HCT116 (cell line): ENCODE measurements at regions not wholly inside any gene's neighbourhood (a gene's known extent, or its start where the extent isn't known, plus 50 kb on each side); places are given as distances from the start of the nearest gene placed in this dataset.

Experiments used
- ATAC-seq: fragments of 200-7000 bp; cut with Tn5 transposase; 2 replicates; pipeline ENCODE4 v1.9.1; 2020; ENCODE audit warnings: mild to moderate bottlenecking, moderate library complexity
- BruUV-seq: library from RNA; stranded (reverse); fragments of 400-500 nt; replicated peaks from 2 replicates; lab custom pipeline; 2021; lab: Mats Ljungman, UMichigan
- CTCF ChIA-PET: fragments of 300-600 bp; sonication (Branson Sonifier 250); formaldehyde crosslinking; loops from one replicate; lab custom pipeline; 2021; ENCODE audit warnings: antibody characterized with exemption; lab: Charles Lee
- POLR2A ChIA-PET: fragments of 300-600, 350-600 bp; sonication (Branson Sonifier 250); formaldehyde crosslinking; loops from one replicate; lab custom pipeline; 2021; ENCODE audit warnings: antibody characterized with exemption; lab: Charles Lee
- RAD21 ChIA-PET, 2 experiments: fragments of 300-600 bp; sonication (Branson Sonifier 250); formaldehyde crosslinking; loops; one replicate each; lab custom pipeline; 2023; ENCODE audit warnings: low total read pairs in 2 of 2; ENCODE audit not compliant: uncharacterized antibody in 2 of 2, unreplicated experiment in 2 of 2, low non-redundant PET in 1 of 2; lab: Charles Lee
- DNase-seq: peaks from one replicate; pipeline ENCODE4 v3.0.0-alpha.2; 2010; ENCODE audit warnings: low read depth, low spot score
- H2AFZ ChIP-seq: fragments of 200-600 bp; shearing (Covaris generic), sonication (generic); 2 replicates; pipeline ENCODE4 v1.6.1; 2017; ENCODE audit warnings: low read depth, mixed run types, mixed read lengths, antibody characterized with exemption, low read length; ENCODE audit not compliant: poor library complexity, severe bottlenecking
- H3K27ac ChIP-seq: 2 replicates; pipeline ENCODE4 v1.5.1; 2012; ENCODE audit warnings: low read depth, low read length
- H3K27me3 ChIP-seq: fragments of 200-600 bp; sonication (generic); 2 replicates; pipeline ENCODE4 v1.6.1; 2016; ENCODE audit warnings: mixed run types, low read length, mixed read lengths; ENCODE audit not compliant: insufficient read depth
- H3K36me3 ChIP-seq, 2 experiments: fragments of 200-500 bp in 1 of 2; fragments of 200-600 bp in 1 of 2; sonication (Bioruptor generic) in 1 of 2; sonication (generic) in 1 of 2; 2 replicates each; pipeline versions ENCODE4 v1.5.1 to v1.6.1; 2014 to 2016; ENCODE audit warnings: low read length in 2 of 2, inconsistent platforms in 1 of 2, mixed read lengths in 1 of 2, mixed run types in 1 of 2; ENCODE audit not compliant: insufficient read depth in 2 of 2, control insufficient read depth in 1 of 2
- H3K4me1 ChIP-seq, 2 experiments: fragments of 200-600 bp in 1 of 2; sonication (generic) in 1 of 2; 2 replicates each; pipeline versions ENCODE4 v1.5.1 to v1.6.1; 2012 to 2017; ENCODE audit warnings: low read length in 2 of 2, inconsistent platforms in 1 of 2, mild to moderate bottlenecking in 1 of 2, mixed read lengths in 1 of 2, mixed run types in 1 of 2, moderate library complexity in 1 of 2; ENCODE audit not compliant: insufficient read depth in 2 of 2, control insufficient read depth in 1 of 2
- H3K4me2 ChIP-seq: fragments of 200-600 bp; sonication (generic); 2 replicates; pipeline ENCODE4 v1.6.1; 2017; ENCODE audit warnings: mixed run types, low read length, mixed read lengths
- H3K4me3 ChIP-seq, 2 experiments: fragments of 200-600 bp in 1 of 2; sonication (generic) in 1 of 2; replicated peaks in 1 of 2; 2 replicates each; pipeline ENCODE4 v1.5.1; 2011 to 2016; ENCODE audit warnings: low read length in 2 of 2, control low read depth in 1 of 2, low read depth in 1 of 2, mild to moderate bottlenecking in 1 of 2, mixed read lengths in 1 of 2, mixed run types in 1 of 2
- H3K79me2 ChIP-seq: fragments of 200-600 bp; sonication (generic); 2 replicates; pipeline ENCODE4 v1.6.1; 2017; ENCODE audit warnings: mild to moderate bottlenecking, mixed run types, low read length, moderate library complexity, mixed read lengths; ENCODE audit not compliant: insufficient read depth
- H3K9ac ChIP-seq: fragments of 200-600 bp; sonication (generic); 2 replicates; pipeline ENCODE4 v1.6.1; 2016; ENCODE audit warnings: low read length, mixed read lengths
- H3K9me2 ChIP-seq: fragments of 200-600 bp; sonication (generic), shearing (Covaris generic); 2 replicates; pipeline ENCODE4 v1.6.1; 2017; ENCODE audit warnings: mixed run types, mild to moderate bottlenecking, moderate library complexity; ENCODE audit not compliant: insufficient read depth
- H3K9me3 ChIP-seq, 2 experiments: fragments of 200-500 bp in 1 of 2; fragments of 200-600 bp in 1 of 2; sonication (Bioruptor generic) in 1 of 2; sonication (generic) in 1 of 2; 2 replicates each; pipeline ENCODE4 v1.6.1; 2014 to 2017; ENCODE audit warnings: low read length in 2 of 2, mixed read lengths in 2 of 2, inconsistent platforms in 1 of 2, low read depth in 1 of 2, mild to moderate bottlenecking in 1 of 2, mixed run types in 1 of 2, moderate library complexity in 1 of 2; ENCODE audit not compliant: control insufficient read depth in 1 of 2, insufficient read depth in 1 of 2
- H4K20me1 ChIP-seq: fragments of 200-600 bp; sonication (generic), shearing (Covaris generic); 2 replicates; pipeline ENCODE4 v1.6.1; 2017; ENCODE audit warnings: mixed run types, mild to moderate bottlenecking, moderate library complexity; ENCODE audit not compliant: insufficient read depth
- ATF3 ChIP-seq: IDR thresholded peaks from 2 replicates; pipeline ENCODE4 v1.6.1; 2012
- CBX3 ChIP-seq: IDR thresholded peaks from 2 replicates; pipeline ENCODE4 v1.6.1; 2012; ENCODE audit warnings: low read depth
- CEBPB ChIP-seq: IDR thresholded peaks from 2 replicates; pipeline ENCODE4 v1.6.1; 2012; ENCODE audit warnings: low read depth
- EGR1 ChIP-seq: IDR thresholded peaks from 2 replicates; pipeline ENCODE4 v1.6.1; 2012; ENCODE audit warnings: low read depth
- ELF1 ChIP-seq: IDR thresholded peaks from 2 replicates; pipeline ENCODE4 v1.6.1; 2012; ENCODE audit warnings: low read depth, borderline replicate concordance
- EZH2 ChIP-seq: fragments of 200-600 bp; sonication (generic); IDR thresholded peaks from 2 replicates; pipeline ENCODE4 v1.6.1; 2017; ENCODE audit warnings: antibody characterized with exemption, mixed run types
- EZH2phosphoT487 ChIP-seq: fragments of 200-600 bp; IDR thresholded peaks from 2 replicates; pipeline ENCODE4 v1.6.1; 2018; ENCODE audit warnings: antibody characterized with exemption, borderline replicate concordance
- MAX ChIP-seq: IDR thresholded peaks from 2 replicates; pipeline ENCODE4 v1.6.1; 2012
- POLR2AphosphoS5 ChIP-seq: IDR thresholded peaks from 2 replicates; pipeline ENCODE4 v1.6.1; 2011; ENCODE audit warnings: mild to moderate bottlenecking, low read depth, low read length, moderate library complexity
- RAD21 ChIP-seq: IDR thresholded peaks from 2 replicates; pipeline ENCODE4 v1.6.1; 2012; ENCODE audit warnings: low read depth, mild to moderate bottlenecking
- REST ChIP-seq: IDR thresholded peaks from 2 replicates; pipeline ENCODE4 v1.6.1; 2012; ENCODE audit warnings: low read depth
- SIN3A ChIP-seq: IDR thresholded peaks from 2 replicates; pipeline ENCODE4 v1.6.1; 2012; ENCODE audit warnings: low read depth
- SRF ChIP-seq: IDR thresholded peaks from 2 replicates; pipeline ENCODE4 v1.6.1; 2012; ENCODE audit warnings: low read depth
- YY1 ChIP-seq: IDR thresholded peaks from 2 replicates; pipeline ENCODE4 v1.6.1; 2011; ENCODE audit warnings: low read length, low read depth, moderate library complexity, mild to moderate bottlenecking; ENCODE audit not compliant: insufficient replicate concordance; ENCODE audit errors: extremely low read depth
- ZFX ChIP-seq: fragments of 450-650 bp; IDR thresholded peaks from 2 replicates; pipeline ENCODE4 v1.6.1; 2017
- ZNF274 ChIP-seq: fragments of 200-500 bp; sonication (Bioruptor generic); IDR thresholded peaks from 2 replicates; pipeline ENCODE4 v1.6.1; 2014; ENCODE audit warnings: mild to moderate bottlenecking, low read depth, low read length, inconsistent platforms
- intact Hi-C: fragments of 100-400 bp; cut with micrococcal nuclease; formaldehyde crosslinking; loops from 2 replicates; pipeline ENCODE4 v1.10.0; 2022
- TF ChIP-seq, protein P1 (sequence below), 3 experiments: fragments of 200-600 bp in 1 of 3; sonication (generic) in 1 of 3; IDR thresholded peaks in 2 of 3; conservative IDR thresholded peaks in 1 of 3; 2 replicates each; pipeline ENCODE4 v1.5.1; 2012 to 2017; ENCODE audit warnings: low read depth in 2 of 3, low read length in 2 of 3, antibody characterized with exemption in 1 of 3, borderline replicate concordance in 1 of 3, control low read depth in 1 of 3, mild to moderate bottlenecking in 1 of 3, mixed read lengths in 1 of 3, mixed run types in 1 of 3, moderate library complexity in 1 of 3; ENCODE audit not compliant: insufficient read depth in 1 of 3

DNA sequence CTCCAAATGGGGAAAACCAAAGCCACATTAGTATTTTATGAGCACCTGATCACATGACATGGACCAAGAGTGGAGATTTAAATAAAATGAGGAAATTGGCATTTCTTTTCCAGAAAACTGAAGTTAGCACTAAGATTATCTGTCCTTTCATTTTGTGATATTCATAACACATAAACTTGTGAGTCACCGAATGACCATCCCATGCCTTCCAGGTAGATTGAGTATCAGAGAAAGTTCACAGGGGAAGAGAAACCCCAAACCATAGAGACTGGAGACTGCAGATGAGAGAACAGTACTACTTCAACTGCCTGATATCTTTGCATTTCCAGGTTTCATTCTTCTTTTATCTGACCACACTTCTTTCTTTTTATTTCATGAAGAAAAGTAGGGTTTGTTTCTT is 176.3 kb upstream of the LRP1B start:
- no peak for ATAC-seq
- no peak overlapping the region for H3K9ac ChIP-seq
- intact Hi-C loops = no loop called here
- H3K4me1 ChIP-seq = no peaks in the 10 kb centered on the region
- H3K4me2 ChIP-seq = no peak overlapping the region
- no peak overlapping the region for H3K4me3 ChIP-seq
- H3K9me2 ChIP-seq = peaks cover 5% of the 10 kb centered on the region; the same call in 1 of the 2 replicates
- no TSS peak for BruUV-seq
- no peaks in the 10 kb centered on the region for H4K20me1 ChIP-seq
- no peaks in the 10 kb centered on the region for H3K27me3 ChIP-seq
- DNase-seq = no peak
- TF ChIP-seq REST = no peak
- no peak for TF ChIP-seq POLR2AphosphoS5
- no peak for TF ChIP-seq SIN3A
- no peak for TF ChIP-seq EZH2
- TF ChIP-seq CBX3 = no peak
- TF ChIP-seq YY1 = no peak
- no peak for TF ChIP-seq ZFX
- TF ChIP-seq CEBPB = no peak
- no peak for TF ChIP-seq MAX
- TF ChIP-seq ZNF274 = no peak
- TF ChIP-seq, protein P1, sequence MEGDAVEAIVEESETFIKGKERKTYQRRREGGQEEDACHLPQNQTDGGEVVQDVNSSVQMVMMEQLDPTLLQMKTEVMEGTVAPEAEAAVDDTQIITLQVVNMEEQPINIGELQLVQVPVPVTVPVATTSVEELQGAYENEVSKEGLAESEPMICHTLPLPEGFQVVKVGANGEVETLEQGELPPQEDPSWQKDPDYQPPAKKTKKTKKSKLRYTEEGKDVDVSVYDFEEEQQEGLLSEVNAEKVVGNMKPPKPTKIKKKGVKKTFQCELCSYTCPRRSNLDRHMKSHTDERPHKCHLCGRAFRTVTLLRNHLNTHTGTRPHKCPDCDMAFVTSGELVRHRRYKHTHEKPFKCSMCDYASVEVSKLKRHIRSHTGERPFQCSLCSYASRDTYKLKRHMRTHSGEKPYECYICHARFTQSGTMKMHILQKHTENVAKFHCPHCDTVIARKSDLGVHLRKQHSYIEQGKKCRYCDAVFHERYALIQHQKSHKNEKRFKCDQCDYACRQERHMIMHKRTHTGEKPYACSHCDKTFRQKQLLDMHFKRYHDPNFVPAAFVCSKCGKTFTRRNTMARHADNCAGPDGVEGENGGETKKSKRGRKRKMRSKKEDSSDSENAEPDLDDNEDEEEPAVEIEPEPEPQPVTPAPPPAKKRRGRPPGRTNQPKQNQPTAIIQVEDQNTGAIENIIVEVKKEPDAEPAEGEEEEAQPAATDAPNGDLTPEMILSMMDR (IDR thresholded peaks at IDR 0.05 in 2 of 3, conservative IDR thresholded peaks at IDR 0.05 in 1 of 3; ENCODE audit: borderline replicate concordance in 1 of 3, insufficient read depth in 1 of 3, low read depth in 2 of 3, low read length in 2 of 3) = no peak
- TF ChIP-seq ELF1 = no peak
- no peak for TF ChIP-seq EZH2phosphoT487
- no peak for TF ChIP-seq ATF3
- no peak for TF ChIP-seq RAD21
- no peak for TF ChIP-seq SRF
- TF ChIP-seq EGR1 = no peak
- ChIA-PET RAD21 (no interaction called here), CTCF (no interaction called here), POLR2A (no interaction called here)
- H2AFZ ChIP-seq = no peak overlapping the region
- H3K79me2 ChIP-seq = no peaks in the 10 kb centered on the region
- H3K9me3 ChIP-seq = peaks cover 7 to 16% of the 10 kb centered on the region in 2 experiments; a peak in 2 of 4 replicates
- H3K27ac ChIP-seq = no peak overlapping the region
- H3K36me3 ChIP-seq = no peaks in the 10 kb centered on the region
